ENCODE measurements at regions not wholly inside any gene's neighbourhood (a gene's known extent, or its start where the extent isn't known, plus 50 kb on each side); places are given as distances from the start of the nearest gene placed in this dataset.

DNA sequence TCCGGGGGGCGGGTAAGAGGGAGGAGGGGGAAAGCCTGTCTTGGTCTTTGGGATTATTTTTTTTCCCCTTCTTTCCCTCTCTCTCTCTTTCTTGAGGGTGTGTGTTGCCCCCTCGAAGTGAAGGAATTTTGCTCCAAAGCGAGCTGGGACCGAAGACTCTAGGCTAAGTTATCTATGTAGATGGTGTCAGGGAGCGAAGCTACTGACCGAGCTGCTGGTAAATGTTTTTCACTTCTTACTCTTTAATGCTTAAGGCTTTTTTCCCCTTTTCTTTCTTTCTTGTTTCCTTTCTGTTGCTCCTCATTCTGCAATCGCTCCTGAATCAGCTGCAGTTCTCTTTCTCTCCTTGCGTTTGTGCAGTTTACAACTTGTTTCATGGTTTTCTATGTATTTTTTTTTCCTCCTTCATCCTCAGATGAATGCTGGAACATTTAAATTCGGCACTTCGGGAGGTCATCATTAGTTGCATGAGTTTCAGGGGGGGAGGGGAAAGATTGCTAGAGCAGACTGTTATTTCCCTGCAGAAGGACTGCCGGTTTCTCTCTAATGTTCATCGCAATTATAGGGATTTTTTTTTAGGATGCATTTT is 1312.0 kb upstream of the WWC1 start:
- TF ChIP-seq, protein P1, sequence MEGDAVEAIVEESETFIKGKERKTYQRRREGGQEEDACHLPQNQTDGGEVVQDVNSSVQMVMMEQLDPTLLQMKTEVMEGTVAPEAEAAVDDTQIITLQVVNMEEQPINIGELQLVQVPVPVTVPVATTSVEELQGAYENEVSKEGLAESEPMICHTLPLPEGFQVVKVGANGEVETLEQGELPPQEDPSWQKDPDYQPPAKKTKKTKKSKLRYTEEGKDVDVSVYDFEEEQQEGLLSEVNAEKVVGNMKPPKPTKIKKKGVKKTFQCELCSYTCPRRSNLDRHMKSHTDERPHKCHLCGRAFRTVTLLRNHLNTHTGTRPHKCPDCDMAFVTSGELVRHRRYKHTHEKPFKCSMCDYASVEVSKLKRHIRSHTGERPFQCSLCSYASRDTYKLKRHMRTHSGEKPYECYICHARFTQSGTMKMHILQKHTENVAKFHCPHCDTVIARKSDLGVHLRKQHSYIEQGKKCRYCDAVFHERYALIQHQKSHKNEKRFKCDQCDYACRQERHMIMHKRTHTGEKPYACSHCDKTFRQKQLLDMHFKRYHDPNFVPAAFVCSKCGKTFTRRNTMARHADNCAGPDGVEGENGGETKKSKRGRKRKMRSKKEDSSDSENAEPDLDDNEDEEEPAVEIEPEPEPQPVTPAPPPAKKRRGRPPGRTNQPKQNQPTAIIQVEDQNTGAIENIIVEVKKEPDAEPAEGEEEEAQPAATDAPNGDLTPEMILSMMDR (IDR thresholded peaks at IDR 0.05; ENCODE audit: poor library complexity): no peak
- no peak for TF ChIP-seq EZH2phosphoT487 (IDR thresholded peaks at IDR 0.05; ENCODE audit: low read depth, severe bottlenecking, unreplicated experiment)
- TF ChIP-seq EZH2 (IDR thresholded peaks at IDR 0.05; ENCODE audit: borderline replicate concordance): no peak

All from hepatocyte (in vitro differentiated cells).